Eye (tissue), 1 donor: ENCODE measurements at regions not wholly inside any gene's neighbourhood (a gene's known extent, or its start where the extent isn't known, plus 50 kb on each side); places are given as distances from the start of the nearest gene placed in this dataset.
"Not testable (repeated sequence)": the region's sequence is repeated elsewhere in the genome, so short reads cannot be mapped to it uniquely, and the experiment has no call there.

Experiments used
- DNase-seq: peaks from one replicate; pipeline ENCODE4 v3.0.0-alpha.2; 2015

- peak; percentile 66 for DNase-seq
Measured at GRCh38 chr5:109630093-109630492, 59.6 kb upstream of the MAN2A1 start.

- DNase-seq: no peak
Measured at GRCh38 chr5:109628591-109628990, 61.1 kb upstream of the MAN2A1 start.

- DNase-seq: not testable (repeated sequence)
Measured at GRCh38 chr5:109621266-109621665, 68.5 kb upstream of the MAN2A1 start.

DNA sequence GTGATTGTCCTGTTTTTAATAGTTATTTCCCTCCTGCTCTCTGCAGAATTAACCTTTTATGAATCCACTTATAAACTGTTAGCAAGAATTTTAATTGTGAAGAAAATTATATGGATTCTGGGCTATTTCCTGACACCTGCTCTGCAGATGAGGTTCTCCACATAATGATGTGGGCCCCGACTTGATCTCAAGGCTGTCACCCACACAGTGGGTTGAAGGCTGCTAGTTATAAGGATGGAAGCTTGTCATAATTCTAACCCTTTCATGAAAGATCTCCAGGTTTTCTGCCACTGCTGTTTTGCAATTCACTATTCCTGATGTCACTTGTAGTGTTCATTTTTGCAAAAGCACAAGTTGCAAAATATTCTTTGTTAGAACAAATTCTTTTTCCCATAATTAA lies 69.1 kb upstream of the MAN2A1 start:
- no peak for DNase-seq

DNA sequence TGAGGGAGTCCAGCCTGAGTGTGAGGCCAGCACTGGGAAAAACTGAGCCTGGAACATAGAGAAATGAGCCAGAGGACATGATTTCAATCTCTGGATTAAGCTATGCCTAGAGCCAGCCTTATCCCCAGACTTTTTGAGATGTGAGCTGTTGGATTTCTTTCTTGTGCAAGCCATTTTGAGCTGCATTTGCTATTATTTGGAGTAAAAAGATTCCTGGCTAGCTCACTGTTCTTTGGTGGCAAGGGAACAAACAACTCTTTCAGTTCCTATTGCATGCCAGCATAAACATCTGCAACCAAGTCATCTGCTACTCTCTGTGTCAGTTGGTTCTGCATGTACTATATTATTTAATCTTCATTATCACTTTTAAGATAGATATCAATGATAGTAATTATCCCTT lies 70.1 kb upstream of the MAN2A1 start:
- DNase-seq: peak; percentile 17

GRCh38 chr5:109619021-109619460 lies 70.7 kb upstream of the MAN2A1 start:
- DNase-seq: no peak

DNA sequence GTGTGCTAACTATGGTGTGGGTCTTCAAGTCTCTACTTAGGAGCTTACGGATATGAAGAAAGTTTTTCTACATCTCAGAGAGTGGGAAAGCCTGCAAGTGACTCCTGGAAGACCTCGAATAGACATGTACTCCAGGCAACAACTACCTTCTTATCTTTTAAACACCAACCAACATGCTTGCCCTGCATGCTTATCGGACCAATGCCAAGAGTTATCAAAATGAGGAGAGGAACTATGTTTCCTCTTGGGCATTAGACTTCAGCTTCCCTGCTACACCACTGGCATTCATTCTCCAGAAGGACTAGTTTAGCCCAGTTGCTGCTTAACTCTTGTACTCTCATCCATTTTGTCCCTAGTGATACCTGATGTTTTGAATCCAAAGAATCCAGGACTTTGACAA lies 74.7 kb upstream of the MAN2A1 start:
- DNase-seq: no peak

DNA sequence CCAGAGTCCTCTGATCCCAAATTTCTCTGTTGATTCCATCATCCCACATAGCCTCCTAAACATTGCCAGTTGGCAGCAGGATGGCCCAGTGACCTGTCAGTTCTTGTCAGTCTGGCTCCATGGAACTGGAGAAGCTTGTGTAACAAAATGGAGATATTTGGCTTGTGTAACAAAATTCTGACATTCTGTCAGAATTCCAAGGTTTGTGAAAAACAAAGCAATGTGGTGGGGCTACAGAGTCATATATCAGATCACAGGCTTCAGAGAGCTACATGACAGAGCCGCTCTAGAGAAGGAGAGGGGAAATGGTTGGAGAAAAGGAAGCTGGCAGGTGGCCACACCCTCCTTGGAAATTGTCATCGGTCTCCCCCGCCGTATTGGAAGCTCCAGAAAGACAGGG lies 75.4 kb upstream of the MAN2A1 start:
- no peak for DNase-seq

GRCh38 chr5:109612278-109612905 lies 77.3 kb upstream of the MAN2A1 start:
- peak; percentile 47 for DNase-seq

DNA sequence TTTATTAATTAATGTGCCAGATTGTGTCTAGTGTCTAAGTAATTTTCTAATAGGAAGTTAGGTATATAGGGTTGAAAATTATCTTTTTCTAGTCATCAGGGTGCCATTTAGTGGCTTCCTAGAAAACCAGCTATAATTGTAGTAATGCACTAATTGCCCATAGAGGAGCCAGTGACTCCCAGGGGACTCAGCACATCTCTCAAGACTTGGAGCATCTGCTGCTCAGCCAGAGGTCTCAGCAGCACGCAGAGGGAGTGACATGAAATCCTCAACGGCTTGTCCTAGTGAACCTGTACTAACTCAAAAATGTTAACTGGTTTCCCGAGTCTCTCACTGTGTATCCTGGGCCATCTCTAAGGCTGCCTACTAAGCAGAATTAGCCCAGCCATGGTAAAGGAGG lies 78.2 kb upstream of the MAN2A1 start:
- peak; percentile 18 for DNase-seq

DNA sequence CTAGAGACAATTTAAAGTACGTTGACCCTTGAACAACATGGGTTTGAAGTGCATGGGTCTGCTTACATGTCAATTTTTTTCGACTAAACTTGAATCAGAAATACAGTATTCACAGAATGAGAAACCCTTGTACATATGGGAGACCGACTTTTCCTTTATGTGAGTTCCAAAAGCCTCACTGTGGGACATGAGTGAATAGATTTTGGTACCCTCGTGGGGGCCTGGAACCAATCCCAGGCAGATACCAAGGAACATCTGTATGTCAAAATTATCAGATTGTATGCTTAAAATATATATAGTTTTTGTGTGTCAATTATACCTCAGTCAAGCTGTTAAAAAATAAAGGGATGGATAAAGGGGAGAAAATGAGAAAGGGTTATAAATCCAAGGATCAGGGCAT lies 78.7 kb upstream of the MAN2A1 start:
- no peak for DNase-seq

GRCh38 chr5:109610581-109610980 lies 79.1 kb upstream of the MAN2A1 start:
- no peak for DNase-seq

DNA sequence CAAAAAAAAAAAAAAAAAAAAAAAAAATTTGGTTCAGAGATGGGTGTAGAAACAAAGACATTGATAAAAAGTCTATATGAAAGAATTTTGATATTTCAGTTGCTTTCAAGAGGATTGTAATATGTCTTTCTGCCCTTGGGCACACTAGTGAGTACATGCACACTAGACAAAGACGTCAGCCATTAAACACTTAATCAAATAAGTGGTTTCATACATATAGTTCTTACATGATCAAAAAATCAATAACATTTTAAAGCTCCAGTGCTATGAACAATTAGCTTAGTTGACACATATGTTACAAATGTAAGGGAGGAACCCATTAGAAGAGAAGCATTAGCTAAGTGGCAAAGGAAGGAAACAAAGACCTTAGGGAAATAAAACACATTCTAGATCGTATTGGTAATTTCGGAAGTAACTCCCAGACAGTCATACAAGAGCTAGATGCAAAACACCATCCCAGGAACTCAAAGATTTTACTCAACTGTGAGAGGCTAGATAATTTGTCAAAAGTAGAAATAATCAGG lies 84.5 kb upstream of the MAN2A1 start:
- peak; percentile 12 for DNase-seq

GRCh38 chr5:109604758-109605157 lies 85.0 kb upstream of the MAN2A1 start:
- no peak for DNase-seq

DNA sequence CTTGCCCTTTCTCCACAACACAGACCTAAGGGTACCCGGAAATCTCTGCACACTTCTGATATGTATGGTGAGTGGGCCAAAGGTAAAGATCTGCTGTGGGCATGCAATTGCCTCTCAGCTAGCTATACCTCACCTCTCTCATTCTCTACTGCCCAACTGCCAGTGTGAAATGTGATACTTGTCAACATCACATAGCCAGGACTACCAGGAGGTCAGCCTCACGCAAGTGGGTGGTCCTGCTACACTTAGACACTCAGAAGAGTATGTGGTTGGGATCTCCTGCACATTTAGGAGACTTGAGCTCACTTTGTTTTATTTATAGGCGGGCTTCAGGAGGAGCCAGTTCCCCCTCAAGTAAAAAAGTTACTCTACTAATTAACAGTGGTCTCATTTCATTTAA lies 88.0 kb upstream of the MAN2A1 start:
- no peak for DNase-seq

GRCh38 chr5:109597893-109598292 lies 91.8 kb upstream of the MAN2A1 start:
- DNase-seq: no peak

GRCh38 chr5:109594217-109594616 lies 95.5 kb upstream of the MAN2A1 start:
- no peak for DNase-seq

GRCh38 chr5:109590799-109591198 lies 98.9 kb upstream of the MAN2A1 start:
- DNase-seq: no peak

DNA sequence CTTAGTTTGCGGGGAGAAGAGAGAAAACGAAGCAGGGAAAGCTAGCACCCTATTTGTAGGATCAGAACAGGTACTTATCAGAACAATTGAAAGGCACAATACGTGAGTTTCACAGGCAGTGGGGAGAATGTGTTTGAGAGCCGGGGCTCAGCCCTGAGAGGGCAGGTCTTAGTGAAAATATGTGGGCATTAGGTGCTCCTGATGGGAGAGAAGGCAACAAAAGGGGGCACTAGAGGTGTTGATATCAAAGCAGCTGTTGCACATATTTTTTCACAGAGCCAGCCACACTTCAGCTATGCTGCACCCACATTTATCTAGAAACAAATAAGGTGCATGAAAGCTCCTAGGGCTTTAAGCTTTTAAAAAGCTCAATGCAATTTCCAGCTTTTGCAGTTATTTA lies 99.7 kb upstream of the MAN2A1 start:
- DNase-seq: no peak

GRCh38 chr5:109589239-109589638 lies 100.5 kb upstream of the MAN2A1 start:
- no peak for DNase-seq

DNA sequence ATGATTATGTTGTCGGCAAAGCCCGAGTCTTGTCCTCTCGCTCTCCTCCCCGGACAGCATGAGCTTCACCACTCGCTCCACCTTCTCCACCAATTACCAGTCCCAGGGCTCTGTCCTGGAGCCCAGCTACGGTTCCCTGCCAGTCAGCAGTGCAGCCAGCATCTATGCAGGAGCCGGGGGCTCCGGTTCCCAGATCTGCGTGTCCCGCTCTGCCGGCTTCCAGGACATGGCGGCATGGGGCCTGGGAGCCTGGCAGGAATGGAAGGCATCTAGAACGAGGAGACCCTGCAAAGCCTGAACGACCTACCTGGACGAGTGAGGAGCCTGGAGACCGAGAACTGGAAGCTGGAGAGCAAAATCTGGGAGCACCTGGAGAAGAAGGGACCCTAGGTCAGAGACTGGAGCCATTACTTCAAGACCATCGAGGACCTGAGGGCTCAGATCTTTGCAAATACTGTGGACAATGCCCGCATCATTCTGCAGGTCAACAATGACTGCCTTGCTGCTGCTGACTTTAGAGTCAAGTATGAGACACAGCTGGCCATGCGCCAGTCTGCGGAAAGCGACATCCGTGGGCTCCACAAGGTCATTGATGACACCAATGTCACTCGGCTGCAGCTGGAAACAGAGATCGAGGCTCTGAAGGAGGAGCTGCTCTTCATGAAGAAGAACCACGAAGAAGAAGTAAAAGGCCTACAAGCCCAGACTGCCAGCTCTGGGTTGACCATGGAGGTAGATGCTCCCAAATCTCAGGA lies 101.3 kb upstream of the MAN2A1 start:
- no peak for DNase-seq

DNA sequence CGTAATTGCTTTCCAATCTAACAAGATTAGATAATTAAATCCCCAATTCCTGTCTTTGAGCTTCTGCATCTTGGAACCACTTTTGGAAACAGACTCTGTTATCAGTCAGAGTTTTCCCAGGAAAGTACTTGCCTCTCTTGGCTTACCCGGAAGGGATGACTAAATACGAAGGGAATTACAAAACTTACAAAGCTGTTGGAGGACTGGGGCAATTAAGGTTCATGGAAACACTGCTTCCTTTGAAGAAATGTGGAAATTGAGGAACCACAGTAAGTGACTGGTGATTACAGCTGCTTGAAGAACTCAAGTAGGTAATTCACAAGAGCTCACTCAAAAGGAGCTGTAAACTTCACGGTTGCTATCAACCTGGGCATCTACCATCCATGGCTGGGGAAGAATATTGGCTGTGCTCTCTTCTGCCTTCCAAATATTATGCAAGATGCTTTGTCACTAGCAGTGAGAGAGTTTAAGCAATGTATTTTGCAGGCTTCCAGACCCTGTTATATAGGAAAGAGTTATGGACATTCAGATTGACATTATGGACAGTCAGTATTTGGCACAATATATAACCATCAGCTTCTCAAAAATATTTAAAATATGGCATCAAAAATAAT lies 104.6 kb upstream of the MAN2A1 start:
- DNase-seq: no peak

DNA sequence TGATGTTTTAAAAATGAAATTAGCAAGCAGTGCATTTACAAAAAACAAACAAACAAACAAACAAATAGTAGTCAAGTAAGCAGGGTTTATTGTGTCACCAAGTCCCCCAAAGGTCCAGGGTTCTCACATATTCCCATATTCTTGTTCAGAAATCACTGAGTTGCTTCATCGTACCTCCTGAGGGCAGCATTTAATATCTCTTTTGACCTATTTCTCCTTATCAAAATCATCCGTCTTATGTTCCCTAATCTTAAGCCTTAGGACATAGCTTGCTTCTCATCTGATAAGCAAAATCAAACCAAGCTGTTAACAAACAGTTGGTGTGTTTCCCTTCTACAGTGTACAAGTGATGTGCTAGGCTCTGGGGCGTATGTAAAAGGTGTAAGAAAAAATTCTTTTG lies 109.5 kb upstream of the MAN2A1 start:
- DNase-seq: no peak

DNA sequence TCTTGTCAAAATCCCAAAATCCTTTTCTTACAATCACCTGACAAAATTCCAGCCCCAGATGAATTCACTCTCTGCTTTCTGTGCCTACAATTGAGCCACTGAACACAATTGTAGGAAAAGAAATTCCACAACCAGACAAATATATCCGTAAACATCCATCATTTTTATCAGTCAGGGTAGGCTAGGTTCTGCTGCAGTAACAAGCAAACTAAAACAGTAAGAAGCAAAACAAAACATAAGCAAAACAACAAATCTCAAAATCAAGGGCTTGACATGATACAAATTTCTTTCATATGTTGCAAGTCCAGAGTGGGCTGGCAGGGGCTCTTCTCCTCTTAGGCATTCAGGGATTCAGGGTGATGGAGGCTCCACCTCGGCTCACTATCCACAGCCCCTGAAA lies 114.2 kb upstream of the MAN2A1 start:
- DNase-seq: no peak
